Endothelial cell of umbilical vein (primary cell): ENCODE measurements at regions not wholly inside any gene's neighbourhood (a gene's known extent, or its start where the extent isn't known, plus 50 kb on each side); places are given as distances from the start of the nearest gene placed in this dataset.

ENCODE experiments used
- BruUV-seq: library from RNA; stranded (reverse); fragments of 400-500 nt; replicated peaks from 2 replicates; lab custom pipeline; 2021; lab: Mats Ljungman, UMichigan
- CTCF ChIA-PET: fragments of 300-600, 350-600 bp; sonication (Branson Sonifier 250); formaldehyde crosslinking; loops from one replicate; lab custom pipeline; 2021; ENCODE audit warnings: antibody characterized with exemption, inconsistent platforms; lab: Charles Lee
- POLR2A ChIA-PET: fragments of 300-600, 350-600 bp; sonication (Branson Sonifier 250); formaldehyde crosslinking; loops from one replicate; lab custom pipeline; 2021; ENCODE audit warnings: antibody characterized with exemption, inconsistent platforms; lab: Charles Lee
- DNase-seq: peaks from one replicate; pipeline ENCODE4 v3.0.0-alpha.2; 2011; ENCODE audit warnings: low read depth, low spot score
- FAIRE-seq: peaks from 2 replicates; lab custom pipeline; 2011; peaks lifted over from hg19 to GRCh38; lab: Jason Lieb, UNC
- H2AFZ ChIP-seq: 2 replicates; pipeline ENCODE4 v1.6.0; 2012; ENCODE audit warnings: low read depth, low read length, control low read depth, inconsistent platforms
- H3K27ac ChIP-seq: 2 replicates; pipeline ENCODE4 v1.5.1; 2011; ENCODE audit warnings: low read depth, mild to moderate bottlenecking, control low read depth, low read length, moderate library complexity; ENCODE audit not compliant: insufficient read depth
- H3K27me3 ChIP-seq, 2 experiments: 2 replicates each; pipeline versions ENCODE4 v1.6.0 to v1.6.1; 2011; ENCODE audit warnings: low read length in 2 of 2, mixed read lengths in 1 of 2; ENCODE audit not compliant: control insufficient read depth in 2 of 2, insufficient read depth in 2 of 2
- H3K36me3 ChIP-seq, 2 experiments: 2 replicates in 1 of 2; 3 replicates in 1 of 2; pipeline ENCODE4 v1.5.1; 2011; ENCODE audit warnings: low read length in 2 of 2, mild to moderate bottlenecking in 1 of 2, moderate library complexity in 1 of 2; ENCODE audit not compliant: control insufficient read depth in 2 of 2, insufficient read depth in 2 of 2; ENCODE audit errors: extremely low read depth in 1 of 2
- H3K4me1 ChIP-seq: 3 replicates; pipeline ENCODE4 v1.5.1; 2011; ENCODE audit warnings: mild to moderate bottlenecking, low read length; ENCODE audit not compliant: control insufficient read depth, insufficient read depth; ENCODE audit errors: extremely low read depth
- H3K4me2 ChIP-seq: 2 replicates; pipeline ENCODE4 v1.6.1; 2011; ENCODE audit warnings: low read length, control low read depth, mixed read lengths; ENCODE audit not compliant: insufficient read depth
- H3K4me3 ChIP-seq, 3 experiments: fragments of 200-600 bp in 1 of 3; sonication (generic), shearing (Covaris generic) in 1 of 3; replicated peaks in 1 of 3; 2 replicates each; pipeline ENCODE4 v1.5.1; 2011 to 2016; ENCODE audit warnings: control low read depth in 3 of 3, low read length in 3 of 3, mild to moderate bottlenecking in 2 of 3, inconsistent platforms in 1 of 3, low read depth in 1 of 3, moderate library complexity in 1 of 3; ENCODE audit not compliant: insufficient read depth in 1 of 3
- H3K79me2 ChIP-seq: 2 replicates; pipeline ENCODE4 v1.6.0; 2012; ENCODE audit warnings: low read length, inconsistent platforms; ENCODE audit not compliant: control insufficient read depth, insufficient read depth
- H3K9ac ChIP-seq: replicated peaks from 2 replicates; pipeline ENCODE3; 2011; ENCODE audit warnings: low read length, control low read depth; ENCODE audit not compliant: insufficient read depth; ENCODE audit errors: extremely low read depth
- H3K9me1 ChIP-seq: replicated peaks from 3 replicates; pipeline ENCODE4 v1.6.0; 2011; ENCODE audit warnings: mild to moderate bottlenecking, low read length; ENCODE audit not compliant: control insufficient read depth, insufficient read depth; ENCODE audit errors: extremely low read depth
- H3K9me3 ChIP-seq: replicated peaks from 2 replicates; pipeline ENCODE4 v1.5.1; 2012; ENCODE audit warnings: low read length, inconsistent platforms; ENCODE audit not compliant: control insufficient read depth, insufficient read depth
- H4K20me1 ChIP-seq: replicated peaks from 2 replicates; pipeline ENCODE3; 2011; ENCODE audit warnings: mild to moderate bottlenecking, low read length; ENCODE audit not compliant: control insufficient read depth, insufficient read depth; ENCODE audit errors: extremely low read depth
- EZH2 ChIP-seq: IDR thresholded peaks from 2 replicates; pipeline ENCODE4 v1.6.1; 2012; ENCODE audit warnings: borderline replicate concordance, low read depth, mild to moderate bottlenecking, moderate library complexity, low read length, inconsistent platforms; ENCODE audit not compliant: severe bottlenecking
- FOS ChIP-seq: IDR thresholded peaks from 2 replicates; pipeline ENCODE4 v1.6.1; 2011; ENCODE audit warnings: mild to moderate bottlenecking, low read length, moderate library complexity, borderline replicate concordance; ENCODE audit not compliant: insufficient read depth
- GATA2 ChIP-seq: IDR thresholded peaks from 2 replicates; pipeline ENCODE4 v1.7.0; 2011; ENCODE audit warnings: low read depth, mild to moderate bottlenecking, moderate library complexity, mixed read lengths, low read length; ENCODE audit not compliant: insufficient read length, insufficient read depth
- JUN ChIP-seq: IDR thresholded peaks from 2 replicates; pipeline ENCODE4 v1.6.1; 2011; ENCODE audit warnings: borderline replicate concordance, low read depth; ENCODE audit not compliant: insufficient read length, insufficient read depth
- MYC ChIP-seq: IDR thresholded peaks from one replicate; pipeline ENCODE4 v1.6.1; 2011; ENCODE audit warnings: mild to moderate bottlenecking, low read depth, low read length
- POLR2A ChIP-seq: IDR thresholded peaks from 2 replicates; pipeline ENCODE4 v1.6.1; 2012; ENCODE audit warnings: low read depth, mild to moderate bottlenecking, control low read depth, low read length
- POLR2AphosphoS5 ChIP-seq: IDR thresholded peaks from 2 replicates; pipeline ENCODE4 v1.6.1; 2012; ENCODE audit warnings: low read depth, mild to moderate bottlenecking, control low read depth, low read length, moderate library complexity; ENCODE audit not compliant: insufficient read depth
- dilution Hi-C: fragments of 300-500 bp; cut with MboI; formaldehyde crosslinking; loops from one replicate; pipeline ENCODE4 v1.15.0; 2019; ENCODE audit warnings: low sequenced_read_pairs; ENCODE audit not compliant: extremely low pct_ligation_motif_present
- intact Hi-C: fragments of 100-400 bp; cut with micrococcal nuclease; formaldehyde crosslinking; loops from one replicate; pipeline ENCODE4 v1.10.0; 2022
- TF ChIP-seq, protein P1 (sequence below): IDR thresholded peaks from 2 replicates; pipeline ENCODE4 v1.6.1; 2011; ENCODE audit not compliant: insufficient read depth, insufficient read length
- TF ChIP-seq, protein P2 (sequence below), 2 donors: IDR thresholded peaks; 1 replicate in 1 of 2; 2 replicates in 1 of 2; pipeline ENCODE4 v1.5.1; 2011; ENCODE audit warnings: low read length in 2 of 2, mild to moderate bottlenecking in 2 of 2, moderate library complexity in 2 of 2, control low read depth in 1 of 2, inconsistent platforms in 1 of 2, low read depth in 1 of 2; ENCODE audit not compliant: insufficient read depth in 1 of 2; ENCODE audit errors: extremely low read depth in 1 of 2

DNA sequence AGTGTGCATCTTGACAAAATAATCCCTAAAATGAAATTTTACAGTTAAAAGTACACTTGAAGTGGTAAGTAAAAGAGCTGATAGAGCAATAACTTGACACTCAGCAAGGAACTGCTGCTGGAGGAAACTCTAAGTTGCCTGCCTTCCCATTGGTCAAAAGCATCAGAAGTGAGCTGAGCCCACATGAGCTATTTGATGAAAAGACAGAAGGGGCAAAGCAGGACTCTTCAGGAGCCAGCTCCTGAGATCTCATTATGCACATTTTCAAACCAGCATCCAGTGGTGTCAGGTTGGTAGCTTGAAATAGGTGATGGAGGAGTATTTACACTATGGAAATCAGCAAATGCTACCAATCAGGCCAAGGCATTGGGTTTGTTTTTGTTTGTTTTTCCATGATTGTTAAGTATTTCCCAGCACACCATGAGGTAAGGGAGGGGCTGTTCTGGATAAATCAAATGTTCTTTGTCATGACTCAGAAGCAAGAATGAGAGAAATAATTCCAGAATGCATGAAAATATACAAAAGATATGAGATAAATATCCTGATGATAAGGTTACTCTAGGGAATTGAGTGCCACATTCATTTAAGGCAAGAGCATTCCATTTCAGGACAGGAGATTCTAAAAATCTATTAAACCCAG, 316.6 kb downstream of the SNX13 start:
- Histone ChIP-seq H3K9ac (no peak overlapping the region), H3K4me1 (no peaks in the 10 kb centered on the region), H3K9me3 (no peaks in the 10 kb centered on the region), H3K4me3 (no peak overlapping the region), H3K27me3 (no peaks in the 10 kb centered on the region), H3K9me1 (no peaks in the 10 kb centered on the region), H3K4me2 (no peak overlapping the region), H3K36me3 (no peaks in the 10 kb centered on the region), H3K79me2 (no peaks in the 10 kb centered on the region), H2AFZ (no peak overlapping the region), H4K20me1 (no peaks in the 10 kb centered on the region), H3K27ac (no peak overlapping the region)
- FAIRE-seq = no peak
- dilution Hi-C loops (no loop called here), intact Hi-C loops (no loop called here)
- no peak for DNase-seq
- POLR2A ChIA-PET = no interaction called here
- CTCF ChIA-PET = interaction anchor here (1.2 to 1.9 kb wide), 4 partner anchors 9 to 19 kb away, joined by 3 to 7 read pairs (median 4); no protein-coding TSS in a partner anchor
- BruUV-seq = no TSS peak
- TF ChIP-seq POLR2AphosphoS5 = no peak
- no peak for TF ChIP-seq EZH2
- TF ChIP-seq MYC = no peak
- TF ChIP-seq, protein P1, sequence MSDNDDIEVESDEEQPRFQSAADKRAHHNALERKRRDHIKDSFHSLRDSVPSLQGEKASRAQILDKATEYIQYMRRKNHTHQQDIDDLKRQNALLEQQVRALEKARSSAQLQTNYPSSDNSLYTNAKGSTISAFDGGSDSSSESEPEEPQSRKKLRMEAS = no peak
- TF ChIP-seq GATA2 = no peak
- TF ChIP-seq FOS = no peak
- TF ChIP-seq POLR2A = no peak
- TF ChIP-seq JUN = no peak
- TF ChIP-seq, protein P2, sequence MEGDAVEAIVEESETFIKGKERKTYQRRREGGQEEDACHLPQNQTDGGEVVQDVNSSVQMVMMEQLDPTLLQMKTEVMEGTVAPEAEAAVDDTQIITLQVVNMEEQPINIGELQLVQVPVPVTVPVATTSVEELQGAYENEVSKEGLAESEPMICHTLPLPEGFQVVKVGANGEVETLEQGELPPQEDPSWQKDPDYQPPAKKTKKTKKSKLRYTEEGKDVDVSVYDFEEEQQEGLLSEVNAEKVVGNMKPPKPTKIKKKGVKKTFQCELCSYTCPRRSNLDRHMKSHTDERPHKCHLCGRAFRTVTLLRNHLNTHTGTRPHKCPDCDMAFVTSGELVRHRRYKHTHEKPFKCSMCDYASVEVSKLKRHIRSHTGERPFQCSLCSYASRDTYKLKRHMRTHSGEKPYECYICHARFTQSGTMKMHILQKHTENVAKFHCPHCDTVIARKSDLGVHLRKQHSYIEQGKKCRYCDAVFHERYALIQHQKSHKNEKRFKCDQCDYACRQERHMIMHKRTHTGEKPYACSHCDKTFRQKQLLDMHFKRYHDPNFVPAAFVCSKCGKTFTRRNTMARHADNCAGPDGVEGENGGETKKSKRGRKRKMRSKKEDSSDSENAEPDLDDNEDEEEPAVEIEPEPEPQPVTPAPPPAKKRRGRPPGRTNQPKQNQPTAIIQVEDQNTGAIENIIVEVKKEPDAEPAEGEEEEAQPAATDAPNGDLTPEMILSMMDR (IDR thresholded peaks at IDR 0.05; ENCODE audit: extremely low read depth in 1 of 2, insufficient read depth in 1 of 2, low read depth in 1 of 2, low read length in 2 of 2) = no peak
